CD8-positive, alpha-beta memory T cell (primary cell): ENCODE measurements at regions not wholly inside any gene's neighbourhood (a gene's known extent, or its start where the extent isn't known, plus 50 kb on each side); places are given as distances from the start of the nearest gene placed in this dataset.

Experiments
- CTCF ChIA-PET: fragments of 350-600 bp; sonication (Branson Sonifier 250); formaldehyde crosslinking; loops from one replicate; lab custom pipeline; 2021; ENCODE audit warnings: antibody characterized with exemption; lab: Charles Lee
- POLR2A ChIA-PET: fragments of 350-600 bp; sonication (Branson Sonifier 250); formaldehyde crosslinking; loops from one replicate; lab custom pipeline; 2021; ENCODE audit warnings: antibody characterized with exemption; lab: Charles Lee
- DNase-seq, 5 donors: peaks; one replicate each; pipeline versions ENCODE4 v3.0.0 to v3.0.0-alpha.2; 2020 to 2022; ENCODE audit warnings: mixed read lengths in 1 of 5
- H3K27ac ChIP-seq: one replicate; pipeline ENCODE4 v1.7.0; 2013; ENCODE audit warnings: low read depth, mild to moderate bottlenecking, low read length, moderate library complexity
- H3K27me3 ChIP-seq: 2 replicates; pipeline ENCODE4 v1.7.0; 2013; ENCODE audit warnings: low read length, mild to moderate bottlenecking; ENCODE audit not compliant: insufficient read depth, poor library complexity, severe bottlenecking
- H3K36me3 ChIP-seq: 2 replicates; pipeline ENCODE4 v1.7.0; 2013; ENCODE audit warnings: mild to moderate bottlenecking, low read length, moderate library complexity; ENCODE audit not compliant: insufficient read depth
- H3K4me1 ChIP-seq: 2 replicates; pipeline ENCODE4 v1.7.0; 2013; ENCODE audit warnings: mild to moderate bottlenecking, low read length, moderate library complexity; ENCODE audit not compliant: insufficient read depth
- H3K4me3 ChIP-seq: 2 replicates; pipeline ENCODE4 v1.7.0; 2013; ENCODE audit warnings: mild to moderate bottlenecking, low read length
- H3K9me3 ChIP-seq: 2 replicates; pipeline ENCODE4 v1.7.0; 2013; ENCODE audit warnings: mild to moderate bottlenecking, low read length
- H3K27ac Mint-ChIP-seq, 8 donors: one replicate each; pipeline ENCODE4 v1.8.0; 2020 to 2021; ENCODE audit warnings: mixed read lengths in 8 of 8, mild to moderate bottlenecking in 6 of 8, inconsistent platforms in 3 of 8, moderate library complexity in 3 of 8
- H3K27me3 Mint-ChIP-seq, 2 donors: one replicate each; pipeline ENCODE4 v1.8.0; 2020 to 2021; ENCODE audit warnings: mixed read lengths in 2 of 2, mild to moderate bottlenecking in 1 of 2, moderate library complexity in 1 of 2
- H3K36me3 Mint-ChIP-seq, 3 donors: one replicate each; pipeline ENCODE4 v1.8.0; 2020 to 2021; ENCODE audit warnings: mixed read lengths in 3 of 3, inconsistent platforms in 1 of 3, mild to moderate bottlenecking in 1 of 3
- H3K4me1 Mint-ChIP-seq, 3 donors: one replicate each; pipeline ENCODE4 v1.8.0; 2020 to 2021; ENCODE audit warnings: mixed read lengths in 3 of 3, inconsistent platforms in 1 of 3, mild to moderate bottlenecking in 1 of 3
- H3K4me3 Mint-ChIP-seq, 7 donors: one replicate each; pipeline ENCODE4 v1.8.0; 2020 to 2021; ENCODE audit warnings: mixed read lengths in 7 of 7, mild to moderate bottlenecking in 6 of 7, moderate library complexity in 4 of 7, inconsistent platforms in 2 of 7
- H3K9me3 Mint-ChIP-seq, 5 donors: one replicate each; pipeline ENCODE4 v1.8.0; 2020 to 2022; ENCODE audit warnings: mixed read lengths in 5 of 5, mild to moderate bottlenecking in 3 of 5, moderate library complexity in 2 of 5, inconsistent platforms in 1 of 5

GRCh38 chr4:102429553-102429952, 71.6 kb upstream of the NFKB1 start:
- no peaks in the 10 kb centered on the region for H3K36me3 ChIP-seq
- no peak overlapping the region for H3K27ac ChIP-seq
- no peaks in the 10 kb centered on the region for H3K27me3 ChIP-seq
- H3K4me1 Mint-ChIP-seq: peaks cover 6 to 8% (median 6%) of the 10 kb centered on the region in 3 donors
- no peak for DNase-seq
- CTCF ChIA-PET: interaction anchor here (1.1 to 2.6 kb wide), 4 partner anchors 9 to 580 kb away, joined by 3 to 11 read pairs (median 8); partner anchors contain the start of gene CISD2
- no peaks in the 10 kb centered on the region for H3K27me3 Mint-ChIP-seq
- POLR2A ChIA-PET: interaction anchor here (0.7 to 0.8 kb wide), 5 partner anchors 11 to 438 kb away, joined by 3 to 6 read pairs (median 5); no protein-coding TSS in a partner anchor
- no peaks in the 10 kb centered on the region for H3K36me3 Mint-ChIP-seq
- H3K4me1 ChIP-seq: peaks cover 5% of the 10 kb centered on the region
- no peaks in the 10 kb centered on the region for H3K9me3 ChIP-seq
- H3K4me3 ChIP-seq: no peak overlapping the region
- peak overlapping the region in 2 of 8 donors; percentile 64 to 71 for H3K27ac Mint-ChIP-seq
- no peaks in the 10 kb centered on the region for H3K9me3 Mint-ChIP-seq
- H3K4me3 Mint-ChIP-seq: peak overlapping the region in 2 of 7 donors; percentile 49 to 64

GRCh38 chr4:102430461-102430910, 70.7 kb upstream of the NFKB1 start:
- Histone ChIP-seq H3K27ac (peak overlapping the region; percentile 62), H3K4me1 (peaks cover 5% of the 10 kb centered on the region), H3K4me3 (peak overlapping the region; percentile 83), H3K27me3 (no peaks in the 10 kb centered on the region), H3K36me3 (no peaks in the 10 kb centered on the region), H3K9me3 (no peaks in the 10 kb centered on the region)
- Mint-ChIP-seq H3K4me1 (peaks cover 6 to 8% (median 6%) of the 10 kb centered on the region in 3 donors), H3K9me3 (no peaks in the 10 kb centered on the region), H3K4me3 (peak overlapping the region; percentile 83 to 97 (median 92)), H3K27ac (peak overlapping the region; percentile 65 to 98 (median 90)), H3K27me3 (no peaks in the 10 kb centered on the region), H3K36me3 (no peaks in the 10 kb centered on the region)
- DNase-seq: no peak
- CTCF ChIA-PET: interaction anchor here (0.6 to 2.6 kb wide), 31 partner anchors 10 to 669 kb away, joined by 3 to 14 read pairs (median 3); partner anchors contain the start of genes BDH2, CISD2, SLC39A8 and UBE2D3
- POLR2A ChIA-PET: interaction anchor here (0.6 to 1.4 kb wide), 15 partner anchors 12 to 437 kb away, joined by 3 to 14 read pairs (median 5); partner anchors contain the start of gene SLC39A8

- Mint-ChIP-seq H3K27me3 (no peaks in the 10 kb centered on the region), H3K4me1 (peaks cover 6 to 8% (median 6%) of the 10 kb centered on the region in 3 donors), H3K27ac (peak overlapping the region in 4 of 8 donors; percentile 89 to 94 (median 92)), H3K9me3 (no peaks in the 10 kb centered on the region), H3K4me3 (peak overlapping the region; percentile 83 to 97 (median 92)), H3K36me3 (no peaks in the 10 kb centered on the region)
- ChIA-PET CTCF (interaction anchor here (0.8 to 2.6 kb wide), 12 partner anchors 15 to 668 kb away, joined by 3 to 14 read pairs (median 4); partner anchors contain the start of genes BDH2, SLC39A8 and UBE2D3), POLR2A (interaction anchor here (1.3 to 1.4 kb wide), 3 partner anchors 87 to 199 kb away, joined by 5 to 14 read pairs (median 5); partner anchors contain the start of gene SLC39A8)
- H3K4me3 ChIP-seq: peak overlapping the region; percentile 83
- H3K9me3 ChIP-seq: no peaks in the 10 kb centered on the region
- H3K36me3 ChIP-seq: no peaks in the 10 kb centered on the region
- H3K27ac ChIP-seq: no peak overlapping the region
- H3K27me3 ChIP-seq: no peaks in the 10 kb centered on the region
- no peak for DNase-seq
- H3K4me1 ChIP-seq: peaks cover 5% of the 10 kb centered on the region
Measured at GRCh38 chr4:102431608-102431961, 69.6 kb upstream of the NFKB1 start.

- Histone ChIP-seq H3K27me3 (no peaks in the 10 kb centered on the region), H3K4me1 (no peaks in the 10 kb centered on the region), H3K27ac (no peak overlapping the region), H3K36me3 (no peaks in the 10 kb centered on the region), H3K4me3 (no peak overlapping the region), H3K9me3 (no peaks in the 10 kb centered on the region)
- H3K4me1 Mint-ChIP-seq: no peaks in the 10 kb centered on the region
- POLR2A ChIA-PET: interaction anchor here (0.6 kb wide), 1 partner anchor 173 kb away, joined by 6 read pairs; no protein-coding TSS in a partner anchor
- no peaks in the 10 kb centered on the region for H3K36me3 Mint-ChIP-seq
- peaks cover 0 to 2% of the 10 kb centered on the region in 2 donors for H3K27me3 Mint-ChIP-seq
- H3K4me3 Mint-ChIP-seq: no peak overlapping the region
- CTCF ChIA-PET: no interaction called here
- DNase-seq: no peak
- H3K9me3 Mint-ChIP-seq: no peaks in the 10 kb centered on the region
- no peak overlapping the region for H3K27ac Mint-ChIP-seq
Measured at GRCh38 chr4:102437111-102437510, 64.0 kb upstream of the NFKB1 start.

- no peak overlapping the region for H3K4me3 Mint-ChIP-seq
- H3K27me3 Mint-ChIP-seq: peaks cover 0 to 2% of the 10 kb centered on the region in 2 donors
- Histone ChIP-seq H3K9me3 (no peaks in the 10 kb centered on the region), H3K4me3 (no peak overlapping the region), H3K27ac (no peak overlapping the region), H3K36me3 (no peaks in the 10 kb centered on the region), H3K4me1 (no peaks in the 10 kb centered on the region), H3K27me3 (no peaks in the 10 kb centered on the region)
- no peaks in the 10 kb centered on the region for H3K9me3 Mint-ChIP-seq
- no peaks in the 10 kb centered on the region for H3K36me3 Mint-ChIP-seq
- DNase-seq: no peak
- H3K4me1 Mint-ChIP-seq: no peaks in the 10 kb centered on the region
- CTCF ChIA-PET: no interaction called here
- POLR2A ChIA-PET: interaction anchor here (0.6 kb wide), 1 partner anchor 435 kb away, joined by 6 read pairs; no protein-coding TSS in a partner anchor
- no peak overlapping the region for H3K27ac Mint-ChIP-seq
Measured at GRCh38 chr4:102438396-102439235, 62.5 kb upstream of the NFKB1 start.

- Histone ChIP-seq H3K27ac (no peak overlapping the region), H3K4me3 (no peak overlapping the region), H3K4me1 (no peaks in the 10 kb centered on the region), H3K9me3 (no peaks in the 10 kb centered on the region), H3K27me3 (no peaks in the 10 kb centered on the region), H3K36me3 (no peaks in the 10 kb centered on the region)
- H3K27ac Mint-ChIP-seq: no peak overlapping the region
- no peak overlapping the region for H3K4me3 Mint-ChIP-seq
- no peak for DNase-seq
- peaks cover 0 to 3% of the 10 kb centered on the region in 2 donors for H3K27me3 Mint-ChIP-seq
- POLR2A ChIA-PET: no interaction called here
- CTCF ChIA-PET: no interaction called here
- H3K4me1 Mint-ChIP-seq: no peaks in the 10 kb centered on the region
- no peaks in the 10 kb centered on the region for H3K9me3 Mint-ChIP-seq
- no peaks in the 10 kb centered on the region for H3K36me3 Mint-ChIP-seq
Measured at GRCh38 chr4:102439236-102439614, 61.9 kb upstream of the NFKB1 start.

- Histone ChIP-seq H3K36me3 (no peaks in the 10 kb centered on the region), H3K27me3 (no peaks in the 10 kb centered on the region), H3K4me1 (no peaks in the 10 kb centered on the region), H3K9me3 (no peaks in the 10 kb centered on the region), H3K27ac (no peak overlapping the region), H3K4me3 (no peak overlapping the region)
- Mint-ChIP-seq H3K4me1 (no peaks in the 10 kb centered on the region), H3K27ac (no peak overlapping the region), H3K4me3 (no peak overlapping the region), H3K36me3 (no peaks in the 10 kb centered on the region), H3K27me3 (peaks cover 0 to 3% of the 10 kb centered on the region in 2 donors), H3K9me3 (no peaks in the 10 kb centered on the region)
- CTCF ChIA-PET: no interaction called here
- DNase-seq: no peak
- POLR2A ChIA-PET: no interaction called here
Measured at GRCh38 chr4:102439812-102440211, 61.3 kb upstream of the NFKB1 start.

- Mint-ChIP-seq H3K4me1 (no peaks in the 10 kb centered on the region), H3K27ac (no peak overlapping the region), H3K36me3 (no peaks in the 10 kb centered on the region), H3K9me3 (no peaks in the 10 kb centered on the region), H3K27me3 (peaks cover 0 to 3% of the 10 kb centered on the region in 2 donors), H3K4me3 (no peak overlapping the region)
- DNase-seq: no peak
- POLR2A ChIA-PET: no interaction called here
- Histone ChIP-seq H3K27ac (no peak overlapping the region), H3K4me3 (no peak overlapping the region), H3K9me3 (no peaks in the 10 kb centered on the region), H3K36me3 (no peaks in the 10 kb centered on the region), H3K27me3 (no peaks in the 10 kb centered on the region), H3K4me1 (no peaks in the 10 kb centered on the region)
- CTCF ChIA-PET: interaction anchor here (1.1 kb wide), 1 partner anchor 10 kb away, joined by 4 read pairs; no protein-coding TSS in a partner anchor
Measured at GRCh38 chr4:102440498-102440897, 60.7 kb upstream of the NFKB1 start.
